KMS-11 (cell line): ENCODE measurements at regions not wholly inside any gene's neighbourhood (a gene's known extent, or its start where the extent isn't known, plus 50 kb on each side); places are given as distances from the start of the nearest gene placed in this dataset.
A peak's percentile ranks its signal among the peaks of the same experiment; 100 is the strongest.

Source experiments
- H2AFZ ChIP-seq: fragments of 200-600 bp; sonication (generic); 2 replicates; pipeline ENCODE4 v1.6.1; 2016; ENCODE audit warnings: antibody characterized with exemption, mixed run types, low read depth
- H3K27ac ChIP-seq: fragments of 200-600 bp; sonication (generic); 2 replicates; pipeline ENCODE4 v1.6.1; 2016; ENCODE audit warnings: mild to moderate bottlenecking, mixed run types
- H3K27me3 ChIP-seq: fragments of 200-600 bp; sonication (generic); 2 replicates; pipeline ENCODE4 v1.6.1; 2017; ENCODE audit warnings: mild to moderate bottlenecking, low read depth, mixed run types, moderate library complexity; ENCODE audit not compliant: insufficient read depth
- H3K36me3 ChIP-seq: fragments of 200-600 bp; sonication (generic); 2 replicates; pipeline ENCODE4 v1.6.1; 2017; ENCODE audit warnings: mild to moderate bottlenecking, mixed run types; ENCODE audit not compliant: insufficient read depth
- H3K4me1 ChIP-seq: fragments of 200-600 bp; sonication (generic); 2 replicates; pipeline ENCODE4 v1.6.1; 2016; ENCODE audit warnings: mild to moderate bottlenecking, low read depth, mixed run types; ENCODE audit not compliant: poor library complexity, severe bottlenecking
- H3K4me2 ChIP-seq: fragments of 200-600 bp; sonication (generic); 2 replicates; pipeline ENCODE4 v1.7.0; 2016; ENCODE audit warnings: mild to moderate bottlenecking, mixed run types
- H3K4me3 ChIP-seq: fragments of 200-600 bp; sonication (generic); IDR thresholded peaks from 2 replicates; pipeline ENCODE4 v1.6.1; 2017; ENCODE audit warnings: low read depth, low read length, mixed read lengths; ENCODE audit not compliant: insufficient read depth
- H3K79me2 ChIP-seq: fragments of 200-600 bp; sonication (generic); 2 replicates; pipeline ENCODE4 v1.6.1; 2016; ENCODE audit warnings: low read depth, mixed run types; ENCODE audit not compliant: insufficient read depth
- H3K9ac ChIP-seq: fragments of 200-600 bp; sonication (generic); 2 replicates; pipeline ENCODE4 v1.6.1; 2016; ENCODE audit warnings: mild to moderate bottlenecking, mixed run types
- H4K20me1 ChIP-seq: fragments of 200-600 bp; sonication (generic); 2 replicates; pipeline ENCODE4 v1.6.1; 2016; ENCODE audit warnings: mild to moderate bottlenecking, mixed run types; ENCODE audit not compliant: insufficient read depth
- TF ChIP-seq, protein P1 (sequence below): fragments of 200-600 bp; sonication (generic); conservative IDR thresholded peaks from 2 replicates; pipeline ENCODE4 v1.6.1; 2017; ENCODE audit warnings: low read depth, mild to moderate bottlenecking, antibody characterized with exemption, low read length, moderate library complexity, mixed read lengths

DNA sequence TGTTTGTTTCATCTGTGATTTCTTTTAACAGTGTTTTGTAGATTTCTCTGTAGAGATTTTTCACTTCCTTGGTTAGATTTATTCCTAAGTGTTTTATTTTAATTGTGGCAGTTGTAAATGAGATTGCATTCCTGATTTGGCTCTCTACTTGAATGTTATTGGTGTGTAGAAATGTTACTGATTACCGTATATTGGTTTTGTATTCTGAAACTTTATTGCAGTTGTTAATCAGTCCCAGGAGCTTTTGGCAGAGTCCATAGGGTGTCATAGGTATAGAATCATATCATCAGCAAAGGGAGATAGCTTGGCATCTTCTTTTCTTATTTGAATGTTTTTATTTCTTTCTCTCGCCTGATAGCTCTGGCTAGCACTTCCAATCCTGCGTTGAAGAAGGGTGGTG, 1386.7 kb downstream of the SLITRK5 start:
- Histone ChIP-seq H3K36me3 (no peaks in the 10 kb centered on the region), H3K27me3 (no peaks in the 10 kb centered on the region), H4K20me1 (no peaks in the 10 kb centered on the region), H2AFZ (no peak overlapping the region), H3K27ac (no peak overlapping the region), H3K4me1 (no peaks in the 10 kb centered on the region), H3K9ac (no peak overlapping the region), H3K4me2 (no peak overlapping the region), H3K4me3 (no peak overlapping the region), H3K79me2 (no peaks in the 10 kb centered on the region)
- TF ChIP-seq, protein P1, sequence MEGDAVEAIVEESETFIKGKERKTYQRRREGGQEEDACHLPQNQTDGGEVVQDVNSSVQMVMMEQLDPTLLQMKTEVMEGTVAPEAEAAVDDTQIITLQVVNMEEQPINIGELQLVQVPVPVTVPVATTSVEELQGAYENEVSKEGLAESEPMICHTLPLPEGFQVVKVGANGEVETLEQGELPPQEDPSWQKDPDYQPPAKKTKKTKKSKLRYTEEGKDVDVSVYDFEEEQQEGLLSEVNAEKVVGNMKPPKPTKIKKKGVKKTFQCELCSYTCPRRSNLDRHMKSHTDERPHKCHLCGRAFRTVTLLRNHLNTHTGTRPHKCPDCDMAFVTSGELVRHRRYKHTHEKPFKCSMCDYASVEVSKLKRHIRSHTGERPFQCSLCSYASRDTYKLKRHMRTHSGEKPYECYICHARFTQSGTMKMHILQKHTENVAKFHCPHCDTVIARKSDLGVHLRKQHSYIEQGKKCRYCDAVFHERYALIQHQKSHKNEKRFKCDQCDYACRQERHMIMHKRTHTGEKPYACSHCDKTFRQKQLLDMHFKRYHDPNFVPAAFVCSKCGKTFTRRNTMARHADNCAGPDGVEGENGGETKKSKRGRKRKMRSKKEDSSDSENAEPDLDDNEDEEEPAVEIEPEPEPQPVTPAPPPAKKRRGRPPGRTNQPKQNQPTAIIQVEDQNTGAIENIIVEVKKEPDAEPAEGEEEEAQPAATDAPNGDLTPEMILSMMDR = no peak

DNA sequence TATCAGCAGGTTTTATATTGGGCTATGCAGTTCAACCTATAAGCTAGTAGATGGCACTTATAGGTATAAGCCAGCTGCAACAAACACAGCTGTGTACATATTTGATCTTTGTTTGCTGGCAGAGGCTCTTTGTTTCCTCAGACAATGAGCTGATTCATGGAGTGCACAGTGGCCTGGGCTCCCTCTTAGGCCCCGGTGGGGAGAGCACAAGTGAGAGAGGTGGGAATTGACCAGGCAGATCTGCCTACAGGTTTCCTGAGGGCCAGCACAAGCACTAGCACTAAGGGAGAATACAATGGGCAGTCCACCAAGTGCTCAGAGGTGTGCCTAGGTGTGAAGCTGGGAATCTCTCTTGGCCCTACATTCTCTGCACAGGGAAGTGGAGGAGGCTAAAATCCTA, 1390.7 kb downstream of the SLITRK5 start:
- Histone ChIP-seq H3K4me2 (no peak overlapping the region), H3K27ac (no peak overlapping the region), H3K4me1 (no peaks in the 10 kb centered on the region), H4K20me1 (no peaks in the 10 kb centered on the region), H3K4me3 (no peak overlapping the region), H2AFZ (no peak overlapping the region), H3K9ac (no peak overlapping the region), H3K36me3 (no peaks in the 10 kb centered on the region), H3K79me2 (no peaks in the 10 kb centered on the region), H3K27me3 (no peaks in the 10 kb centered on the region)
- TF ChIP-seq, protein P1 = no peak

DNA sequence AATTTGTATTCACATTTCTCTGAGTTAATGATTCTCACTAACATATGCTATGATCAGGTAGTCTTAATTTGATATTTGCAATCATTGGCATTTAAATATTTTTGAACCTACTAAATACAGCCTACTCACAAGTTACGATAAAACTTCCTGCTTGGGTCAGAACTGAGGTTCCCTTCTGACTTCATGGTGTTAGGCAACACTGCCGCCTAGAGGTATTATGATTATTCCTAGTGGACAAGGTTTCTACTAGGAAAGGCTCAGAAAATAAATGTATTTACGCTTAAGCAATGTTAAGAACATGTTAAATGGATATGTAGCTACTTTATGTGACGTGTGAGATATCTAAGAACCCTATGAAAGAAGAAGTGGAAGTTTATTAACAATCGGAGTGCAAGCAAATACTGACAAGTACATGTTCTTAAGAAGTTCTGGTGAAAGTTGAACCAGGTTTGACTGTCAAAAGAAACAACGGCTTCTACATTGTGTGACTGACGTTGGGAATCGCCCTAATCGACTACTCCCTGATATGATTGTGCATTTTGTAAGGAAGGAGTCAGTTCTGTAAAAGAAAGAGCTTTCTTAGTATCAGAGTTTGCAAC, 1395.8 kb downstream of the SLITRK5 start:
- TF ChIP-seq, protein P1 = 0 out of 2 replicates have a peak, but pooled peaks have one; percentile 25

DNA sequence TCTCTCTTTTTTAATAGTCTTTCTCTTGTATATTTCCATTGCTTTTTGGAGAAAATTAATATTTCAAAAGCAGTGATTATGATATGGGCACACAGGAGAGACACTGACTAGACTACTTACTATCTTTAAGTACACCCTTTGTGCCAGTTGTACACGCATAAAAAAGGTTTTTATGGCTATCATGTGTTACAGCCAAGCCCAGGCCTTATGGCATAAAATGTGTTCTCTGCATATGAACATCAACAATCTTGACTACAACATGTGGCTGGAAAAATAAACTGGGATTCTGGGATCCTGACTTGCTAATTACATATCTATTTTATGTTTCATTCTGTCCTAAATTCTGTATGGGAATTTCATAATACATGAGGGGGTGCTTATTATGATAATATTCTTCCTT, 1401.8 kb downstream of the SLITRK5 start:
- no peaks in the 10 kb centered on the region for H3K79me2 ChIP-seq
- TF ChIP-seq, protein P1 = no peak
- no peaks in the 10 kb centered on the region for H3K36me3 ChIP-seq
- H3K27me3 ChIP-seq = no peaks in the 10 kb centered on the region
- no peak overlapping the region for H3K4me2 ChIP-seq
- no peak overlapping the region for H3K27ac ChIP-seq
- H2AFZ ChIP-seq = no peak overlapping the region
- no peaks in the 10 kb centered on the region for H3K4me1 ChIP-seq
- H3K4me3 ChIP-seq = no peak overlapping the region
- no peak overlapping the region for H3K9ac ChIP-seq
- H4K20me1 ChIP-seq = no peaks in the 10 kb centered on the region

More for the DNA sequence above, 1395.8 kb downstream of the SLITRK5 start:
- no peak overlapping the region for H3K27ac ChIP-seq
- no peaks in the 10 kb centered on the region for H4K20me1 ChIP-seq
- H3K4me1 ChIP-seq = no peaks in the 10 kb centered on the region
- H3K79me2 ChIP-seq = no peaks in the 10 kb centered on the region
- no peaks in the 10 kb centered on the region for H3K27me3 ChIP-seq
- H2AFZ ChIP-seq = no peak overlapping the region
- H3K9ac ChIP-seq = no peak overlapping the region
- no peak overlapping the region for H3K4me2 ChIP-seq
- no peak overlapping the region for H3K4me3 ChIP-seq
- H3K36me3 ChIP-seq = no peaks in the 10 kb centered on the region
